Thymus (tissue), 11 donors: ENCODE measurements at regions not wholly inside any gene's neighbourhood (a gene's known extent, or its start where the extent isn't known, plus 50 kb on each side); places are given as distances from the start of the nearest gene placed in this dataset.
"Not testable (repeated sequence)": the region's sequence is repeated elsewhere in the genome, so short reads cannot be mapped to it uniquely, and the experiment has no call there.

Experiments
- DNase-seq, 9 donors: peaks; one replicate each; pipeline ENCODE4 v3.0.0-alpha.2; 2013; ENCODE audit warnings: low spot score in 9 of 9, low read depth in 6 of 9, missing footprints in 1 of 9
- H3K27ac ChIP-seq, 2 donors: one replicate each; pipeline ENCODE4 v1.5.1; 2013; ENCODE audit warnings: control low read depth in 1 of 2, low read depth in 1 of 2, low read length in 1 of 2, mild to moderate bottlenecking in 1 of 2, moderate library complexity in 1 of 2
- H3K27me3 ChIP-seq, 2 donors: one replicate each; pipeline ENCODE4 v1.5.1; 2013; ENCODE audit warnings: low read length in 1 of 2; ENCODE audit not compliant: control insufficient read depth in 2 of 2, insufficient read depth in 1 of 2
- H3K36me3 ChIP-seq, 2 donors: one replicate each; pipeline ENCODE4 v1.5.1; 2013; ENCODE audit warnings: low read length in 1 of 2, mild to moderate bottlenecking in 1 of 2, moderate library complexity in 1 of 2; ENCODE audit not compliant: control insufficient read depth in 2 of 2, insufficient read depth in 2 of 2
- H3K4me1 ChIP-seq, 2 donors: one replicate each; pipeline ENCODE4 v1.5.1; 2013; ENCODE audit warnings: low read length in 2 of 2; ENCODE audit not compliant: control insufficient read depth in 2 of 2, insufficient read depth in 2 of 2
- H3K4me3 ChIP-seq, 2 donors: one replicate each; pipeline ENCODE4 v1.5.1; 2013; ENCODE audit warnings: low read length in 2 of 2, control low read depth in 1 of 2, mild to moderate bottlenecking in 1 of 2
- H3K9me3 ChIP-seq, 2 donors: one replicate each; pipeline ENCODE4 v1.5.1; 2013; ENCODE audit warnings: low read length in 1 of 2, mild to moderate bottlenecking in 1 of 2; ENCODE audit not compliant: control insufficient read depth in 2 of 2, insufficient read depth in 1 of 2
- WGBS: extraction: QIAGEN DNeasy Blood & Tissue Kit; methylation state at CpG from one replicate; pipeline ENCODE4 v1.1.7; 2013; 5-methylcytosine and 5-hydroxymethylcytosine counted together
- donor health status: healthy.

GRCh38 chr20:12847872-12848271 lies 160.9 kb upstream of the SPTLC3 start:
- no peak for DNase-seq
- no peaks in the 10 kb centered on the region for H3K4me1 ChIP-seq
- no peaks in the 10 kb centered on the region for H3K27me3 ChIP-seq
- no peak overlapping the region for H3K4me3 ChIP-seq
- H3K36me3 ChIP-seq: no peaks in the 10 kb centered on the region
- H3K27ac ChIP-seq: no peak overlapping the region
- no peaks in the 10 kb centered on the region for H3K9me3 ChIP-seq
- 83% methylated on average over 2 of the region's 2 CpGs for WGBS

GRCh38 chr20:12849225-12849910 lies 159.4 kb upstream of the SPTLC3 start:
- Histone ChIP-seq H3K27ac (no peak overlapping the region), H3K27me3 (no peaks in the 10 kb centered on the region), H3K36me3 (no peaks in the 10 kb centered on the region), H3K9me3 (no peaks in the 10 kb centered on the region), H3K4me3 (no peak overlapping the region), H3K4me1 (no peaks in the 10 kb centered on the region)
- 48% methylated on average over 9 of the region's 9 CpGs for WGBS
- no peak for DNase-seq

GRCh38 chr20:12857643-12858042 lies 151.1 kb upstream of the SPTLC3 start:
- not testable (repeated sequence) for H3K4me3 ChIP-seq, H3K4me1 ChIP-seq, H3K27ac ChIP-seq, H3K9me3 ChIP-seq, H3K36me3 ChIP-seq, DNase-seq, H3K27me3 ChIP-seq
- WGBS: 96% methylated on average over 9 of the region's 9 CpGs

- Histone ChIP-seq H3K9me3 (no peaks in the 10 kb centered on the region), H3K4me1 (no peaks in the 10 kb centered on the region), H3K27ac (no peak overlapping the region), H3K36me3 (no peaks in the 10 kb centered on the region), H3K27me3 (no peaks in the 10 kb centered on the region), H3K4me3 (no peak overlapping the region)
- DNase-seq: no peak
These were observed 148.0 kb upstream of the SPTLC3 start for GRCh38 chr20:12860619-12861247.

GRCh38 chr20:12869669-12870068 lies 139.1 kb upstream of the SPTLC3 start:
- Histone ChIP-seq H3K27me3 (no peaks in the 10 kb centered on the region), H3K4me3 (no peak overlapping the region), H3K27ac (no peak overlapping the region), H3K36me3 (no peaks in the 10 kb centered on the region), H3K9me3 (no peaks in the 10 kb centered on the region), H3K4me1 (no peaks in the 10 kb centered on the region)
- 97% methylated on average over 1 of the region's 1 CpG for WGBS
- no peak for DNase-seq

GRCh38 chr20:12870588-12870987 lies 138.2 kb upstream of the SPTLC3 start:
- Histone ChIP-seq H3K4me1 (no peaks in the 10 kb centered on the region), H3K27ac (no peak overlapping the region), H3K27me3 (no peaks in the 10 kb centered on the region), H3K36me3 (no peaks in the 10 kb centered on the region), H3K4me3 (no peak overlapping the region), H3K9me3 (no peaks in the 10 kb centered on the region)
- no peak for DNase-seq
- WGBS: 88% methylated on average over 2 of the region's 2 CpGs

GRCh38 chr20:12874933-12875332 lies 133.8 kb upstream of the SPTLC3 start:
- DNase-seq: no peak
- no peaks in the 10 kb centered on the region for H3K4me1 ChIP-seq
- WGBS: 89% methylated on average over 4 of the region's 4 CpGs
- no peak overlapping the region for H3K27ac ChIP-seq
- no peaks in the 10 kb centered on the region for H3K27me3 ChIP-seq
- no peaks in the 10 kb centered on the region for H3K9me3 ChIP-seq
- no peaks in the 10 kb centered on the region for H3K36me3 ChIP-seq
- H3K4me3 ChIP-seq: no peak overlapping the region

GRCh38 chr20:12875510-12875909 lies 133.3 kb upstream of the SPTLC3 start:
- H3K9me3 ChIP-seq: no peaks in the 10 kb centered on the region
- H3K36me3 ChIP-seq: no peaks in the 10 kb centered on the region
- DNase-seq: no peak
- WGBS: 77% methylated on average over 6 of the region's 6 CpGs
- no peak overlapping the region for H3K4me3 ChIP-seq
- no peaks in the 10 kb centered on the region for H3K4me1 ChIP-seq
- H3K27ac ChIP-seq: no peak overlapping the region
- H3K27me3 ChIP-seq: no peaks in the 10 kb centered on the region

- WGBS: 93% methylated on average over 1 of the region's 1 CpG
- DNase-seq: no peak
- Histone ChIP-seq H3K27me3 (no peaks in the 10 kb centered on the region), H3K4me3 (no peak overlapping the region), H3K27ac (no peak overlapping the region), H3K4me1 (no peaks in the 10 kb centered on the region), H3K36me3 (no peaks in the 10 kb centered on the region), H3K9me3 (no peaks in the 10 kb centered on the region)
These were observed 125.8 kb upstream of the SPTLC3 start for GRCh38 chr20:12882832-12883506.
